ENCODE measurements at regions not wholly inside any gene's neighbourhood (a gene's known extent, or its start where the extent isn't known, plus 50 kb on each side); places are given as distances from the start of the nearest gene placed in this dataset.

GRCh38 chr2:19753314-19753713 is 148.5 kb downstream of the TTC32 start:
- no peak overlapping the region for H3K4ac ChIP-seq (ENCODE audit: low read depth, low read length)
- no peak overlapping the region for H4K5ac ChIP-seq (ENCODE audit: insufficient read length, low read depth, low read length)
- H2BK20ac ChIP-seq (ENCODE audit: low read depth, low read length, poor library complexity, severe bottlenecking) = no peak overlapping the region
- peaks cover 1% of the 10 kb centered on the region for H3K27me3 Mint-ChIP-seq (ENCODE audit: low read depth)
- H3K79me2 ChIP-seq (ENCODE audit: insufficient read depth, low read length) = no peaks in the 10 kb centered on the region
- H3K18ac ChIP-seq (ENCODE audit: insufficient read length, low read depth, low read length) = no peak overlapping the region
- H3K27ac ChIP-seq (ENCODE audit: insufficient read length, low read depth, low read length) = no peak overlapping the region
- H2AFZ ChIP-seq (ENCODE audit: low read length) = no peak overlapping the region
- H2BK5ac ChIP-seq (ENCODE audit: insufficient read length, low read length) = no peak overlapping the region
- no peak overlapping the region for H3K23ac ChIP-seq (ENCODE audit: insufficient read length, low read depth, low read length)
- no peak overlapping the region for H2AK5ac ChIP-seq (ENCODE audit: insufficient read length, low read length)
- no peak overlapping the region for H2BK15ac ChIP-seq (ENCODE audit: low read depth, low read length)
- H3K27ac Mint-ChIP-seq = no peak overlapping the region
- no peak overlapping the region for H3K56ac ChIP-seq (ENCODE audit: insufficient read length, low read depth, low read length)
- no peak overlapping the region for H3K4me3 Mint-ChIP-seq
- H3K23me2 ChIP-seq (ENCODE audit: insufficient read length, low read depth, low read length, poor library complexity, severe bottlenecking) = no peaks in the 10 kb centered on the region
- H3K4me2 ChIP-seq (ENCODE audit: insufficient read depth, insufficient read length, low read length) = no peak overlapping the region
- no peak overlapping the region for H4K8ac ChIP-seq (replicated peaks; ENCODE audit: insufficient read length, low read depth, low read length)
- H2BK120ac ChIP-seq (ENCODE audit: low read depth, low read length, poor library complexity, severe bottlenecking) = no peak overlapping the region
- H3K36me3 Mint-ChIP-seq (ENCODE audit: insufficient read depth in 1 of 3, low read depth in 3 of 3) = no peaks in the 10 kb centered on the region
- no peak for DNase-seq
- H3T11ph ChIP-seq (ENCODE audit: low read length) = no peak overlapping the region
- H3K4me1 Mint-ChIP-seq = no peaks in the 10 kb centered on the region
- no peak overlapping the region for H3K9ac ChIP-seq (ENCODE audit: extremely low read depth, insufficient read length, low read length)
- H3K27me3 ChIP-seq (ENCODE audit: insufficient read depth, low read length) = no peaks in the 10 kb centered on the region
- no peak for TF ChIP-seq CTCF (conservative IDR thresholded peaks at IDR 0.05)
- no CpG with 5 or more reads among the region's 1 CpG for WGBS (ENCODE audit: extremely low coverage, insufficient read length, low lambda C conversion rate)
- H3K9me3 ChIP-seq (ENCODE audit: control insufficient read depth, low read depth, low read length) = no peaks in the 10 kb centered on the region
- H3K9me3 Mint-ChIP-seq = no peaks in the 10 kb centered on the region
- H2BK12ac ChIP-seq (ENCODE audit: insufficient read length, low read depth, low read length) = no peak overlapping the region
- H4K91ac ChIP-seq (ENCODE audit: insufficient read length, low read depth, low read length) = no peak overlapping the region
- no peaks in the 10 kb centered on the region for H3K79me1 ChIP-seq (ENCODE audit: insufficient read depth, low read depth, low read length, poor library complexity, severe bottlenecking)
- no peak overlapping the region for H3K14ac ChIP-seq (ENCODE audit: insufficient read depth, low read length)
- no peaks in the 10 kb centered on the region for H4K20me1 ChIP-seq (ENCODE audit: control insufficient read depth, insufficient read depth, insufficient read length)
- no peaks in the 10 kb centered on the region for H3K4me1 ChIP-seq (ENCODE audit: insufficient read depth, low read length)

All from H9 (cell line).